ENCODE measurements at regions not wholly inside any gene's neighbourhood (a gene's known extent, or its start where the extent isn't known, plus 50 kb on each side); places are given as distances from the start of the nearest gene placed in this dataset.

- TF ChIP-seq EZH2phosphoT487 (IDR thresholded peaks at IDR 0.05; ENCODE audit: insufficient read depth, low read depth) = no peak
- TF ChIP-seq EZH2 (IDR thresholded peaks at IDR 0.05; ENCODE audit: insufficient read depth, poor library complexity, severe bottlenecking) = no peak
Observed at GRCh38 chr12:76666290-76666835, 97.6 kb upstream of the ZDHHC17 start.
